ENCODE measurements at regions not wholly inside any gene's neighbourhood (a gene's known extent, or its start where the extent isn't known, plus 50 kb on each side); places are given as distances from the start of the nearest gene placed in this dataset.

DNA sequence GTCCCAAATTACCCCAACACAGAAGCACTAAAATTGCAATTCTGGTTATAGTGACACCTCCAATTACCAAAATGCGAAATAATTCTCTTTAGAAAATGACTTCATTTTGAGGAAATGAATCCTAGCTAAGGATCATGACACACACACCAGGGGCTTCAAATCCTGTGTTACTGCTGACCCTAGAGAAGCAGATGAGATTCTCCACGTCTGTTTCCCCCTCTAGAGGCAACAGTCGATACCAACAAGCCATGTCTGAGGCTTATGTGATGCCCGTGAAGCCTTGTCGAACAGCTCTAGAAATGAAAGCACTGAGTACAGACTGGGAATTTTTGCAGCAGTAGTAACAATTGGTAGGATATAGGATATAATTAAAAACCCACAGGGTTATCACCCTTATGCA lies 153.6 kb upstream of the TMTC4 start:
- no peaks in the 10 kb centered on the region for H4K20me1 ChIP-seq (ENCODE audit: insufficient read depth, low read length)
- BruUV-seq (replicated peaks), result no TSS peak
- H3K79me2 ChIP-seq (ENCODE audit: insufficient read depth, low read depth, low read length), result no peaks in the 10 kb centered on the region
- H2AFZ ChIP-seq (ENCODE audit: low read length), result no peak overlapping the region
- H3K27ac ChIP-seq (ENCODE audit: low read depth, low read length, poor library complexity, severe bottlenecking), result no peak overlapping the region
- CTCF ChIA-PET (ENCODE audit: unreplicated experiment), result no interaction called here
- POLR2A ChIA-PET, result no interaction called here
- no peaks in the 10 kb centered on the region for H3K4me1 ChIP-seq (ENCODE audit: insufficient read depth, low read length, poor library complexity, severe bottlenecking)
- no peak overlapping the region for H3K4me3 ChIP-seq (ENCODE audit: low read depth, low read length, poor library complexity, severe bottlenecking)
- H3K36me3 ChIP-seq (ENCODE audit: insufficient read depth, low read length), result no peaks in the 10 kb centered on the region
- H3K4me2 ChIP-seq (ENCODE audit: low read length), result no peak overlapping the region
- DNase-seq (ENCODE audit: low spot score), result no peak
- intact Hi-C loops (cut with micrococcal nuclease; ENCODE audit: unreplicated experiment), result no loop called here
- no peaks in the 10 kb centered on the region for H3K9me2 ChIP-seq (ENCODE audit: insufficient read depth, low read length)
- H3K9me3 ChIP-seq (ENCODE audit: low read length), result no peaks in the 10 kb centered on the region
- TF ChIP-seq, protein P1, sequence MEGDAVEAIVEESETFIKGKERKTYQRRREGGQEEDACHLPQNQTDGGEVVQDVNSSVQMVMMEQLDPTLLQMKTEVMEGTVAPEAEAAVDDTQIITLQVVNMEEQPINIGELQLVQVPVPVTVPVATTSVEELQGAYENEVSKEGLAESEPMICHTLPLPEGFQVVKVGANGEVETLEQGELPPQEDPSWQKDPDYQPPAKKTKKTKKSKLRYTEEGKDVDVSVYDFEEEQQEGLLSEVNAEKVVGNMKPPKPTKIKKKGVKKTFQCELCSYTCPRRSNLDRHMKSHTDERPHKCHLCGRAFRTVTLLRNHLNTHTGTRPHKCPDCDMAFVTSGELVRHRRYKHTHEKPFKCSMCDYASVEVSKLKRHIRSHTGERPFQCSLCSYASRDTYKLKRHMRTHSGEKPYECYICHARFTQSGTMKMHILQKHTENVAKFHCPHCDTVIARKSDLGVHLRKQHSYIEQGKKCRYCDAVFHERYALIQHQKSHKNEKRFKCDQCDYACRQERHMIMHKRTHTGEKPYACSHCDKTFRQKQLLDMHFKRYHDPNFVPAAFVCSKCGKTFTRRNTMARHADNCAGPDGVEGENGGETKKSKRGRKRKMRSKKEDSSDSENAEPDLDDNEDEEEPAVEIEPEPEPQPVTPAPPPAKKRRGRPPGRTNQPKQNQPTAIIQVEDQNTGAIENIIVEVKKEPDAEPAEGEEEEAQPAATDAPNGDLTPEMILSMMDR (conservative IDR thresholded peaks at IDR 0.05; ENCODE audit: low read length), result no peak
- no peak for TF ChIP-seq EZH2phosphoT487 (IDR thresholded peaks at IDR 0.05; ENCODE audit: borderline replicate concordance, low read depth, low read length)

DNA sequence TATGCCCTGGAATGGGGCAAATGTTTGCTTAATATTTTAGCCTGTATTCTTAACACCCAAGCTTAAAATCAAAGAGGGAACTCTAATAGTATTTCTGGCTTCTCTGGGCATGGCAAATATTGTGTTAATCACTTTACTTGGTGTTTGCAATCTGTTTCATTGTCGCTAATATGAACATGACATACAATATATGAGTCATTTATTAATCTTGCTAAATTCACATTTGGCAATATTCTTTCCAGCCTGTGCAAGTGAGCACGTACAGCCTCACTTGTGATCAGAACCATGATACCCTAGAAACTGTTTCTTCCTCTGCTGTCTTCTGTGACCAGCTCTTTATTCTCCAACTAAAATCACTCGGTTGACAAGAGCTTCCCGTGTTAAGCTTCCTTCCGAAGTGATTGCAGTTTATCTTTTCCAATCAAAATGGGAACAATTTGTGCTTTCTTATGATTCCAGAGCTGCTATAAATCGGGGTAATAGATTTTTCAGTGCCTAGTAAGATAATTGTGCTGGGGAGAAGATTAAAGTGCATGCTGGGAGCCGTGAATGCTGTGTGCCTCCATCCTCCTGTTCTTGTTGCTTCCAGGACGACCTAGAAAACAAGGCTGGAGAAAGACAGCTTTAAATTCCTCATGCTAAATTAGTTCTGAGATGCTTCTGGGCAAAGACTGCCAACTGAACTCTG lies 153.0 kb upstream of the TMTC4 start:
- no peak overlapping the region for H2AFZ ChIP-seq (ENCODE audit: low read length)
- POLR2A ChIA-PET, result no interaction called here
- BruUV-seq (replicated peaks), result no TSS peak
- no peaks in the 10 kb centered on the region for H4K20me1 ChIP-seq (ENCODE audit: insufficient read depth, low read length)
- H3K4me3 ChIP-seq (ENCODE audit: low read depth, low read length, poor library complexity, severe bottlenecking), result no peak overlapping the region
- H3K9me3 ChIP-seq (ENCODE audit: low read length), result no peaks in the 10 kb centered on the region
- H3K4me2 ChIP-seq (ENCODE audit: low read length), result no peak overlapping the region
- intact Hi-C loops (cut with micrococcal nuclease; ENCODE audit: unreplicated experiment), result no loop called here
- CTCF ChIA-PET (ENCODE audit: unreplicated experiment), result no interaction called here
- H3K9me2 ChIP-seq (ENCODE audit: insufficient read depth, low read length), result no peaks in the 10 kb centered on the region
- DNase-seq (ENCODE audit: low spot score), result no peak
- H3K79me2 ChIP-seq (ENCODE audit: insufficient read depth, low read depth, low read length), result no peaks in the 10 kb centered on the region
- H3K36me3 ChIP-seq (ENCODE audit: insufficient read depth, low read length), result no peaks in the 10 kb centered on the region
- no peaks in the 10 kb centered on the region for H3K4me1 ChIP-seq (ENCODE audit: insufficient read depth, low read length, poor library complexity, severe bottlenecking)
- TF ChIP-seq, protein P1 (conservative IDR thresholded peaks at IDR 0.05; ENCODE audit: low read length), result no peak
- TF ChIP-seq EZH2phosphoT487 (IDR thresholded peaks at IDR 0.05; ENCODE audit: borderline replicate concordance, low read depth, low read length), result no peak
- no peak overlapping the region for H3K27ac ChIP-seq (ENCODE audit: low read depth, low read length, poor library complexity, severe bottlenecking)

DNA sequence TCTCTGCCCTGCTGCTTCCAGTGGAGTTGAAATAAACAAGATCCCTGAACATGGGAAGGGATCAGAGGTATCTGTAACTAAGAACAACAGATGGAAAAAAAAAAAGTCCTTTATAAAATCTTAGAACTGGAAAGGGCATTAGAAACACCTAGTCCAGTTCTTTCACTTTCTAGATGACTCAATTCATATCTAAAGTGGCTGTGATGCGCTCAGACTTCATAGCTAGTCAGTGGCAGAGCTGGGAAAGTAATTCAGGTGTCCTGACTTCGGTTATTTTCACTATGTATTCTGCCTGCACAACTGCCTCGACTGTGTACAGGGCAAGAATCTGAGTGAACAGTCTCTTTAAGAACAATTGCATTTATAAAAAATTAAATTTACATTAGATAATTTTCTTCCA lies 151.8 kb upstream of the TMTC4 start:
- BruUV-seq (replicated peaks), result no TSS peak

More for the DNA sequence above, 151.8 kb upstream of the TMTC4 start:
- POLR2A ChIA-PET, result interaction anchor here (0.7 kb wide), 1 partner anchor 44 kb away, joined by 3 read pairs; no protein-coding TSS in a partner anchor
- Histone ChIP-seq H3K4me2 (ENCODE audit: low read length) (no peak overlapping the region), H3K27ac (ENCODE audit: low read depth, low read length, poor library complexity, severe bottlenecking) (no peak overlapping the region), H3K4me1 (ENCODE audit: insufficient read depth, low read length, poor library complexity, severe bottlenecking) (no peaks in the 10 kb centered on the region), H4K20me1 (ENCODE audit: insufficient read depth, low read length) (no peaks in the 10 kb centered on the region), H3K9me2 (ENCODE audit: insufficient read depth, low read length) (no peaks in the 10 kb centered on the region), H3K4me3 (ENCODE audit: low read depth, low read length, poor library complexity, severe bottlenecking) (no peak overlapping the region), H3K79me2 (ENCODE audit: insufficient read depth, low read depth, low read length) (no peaks in the 10 kb centered on the region), H3K36me3 (ENCODE audit: insufficient read depth, low read length) (no peaks in the 10 kb centered on the region), H3K9me3 (ENCODE audit: low read length) (no peaks in the 10 kb centered on the region), H2AFZ (ENCODE audit: low read length) (no peak overlapping the region)
- no peak for TF ChIP-seq EZH2phosphoT487 (IDR thresholded peaks at IDR 0.05; ENCODE audit: borderline replicate concordance, low read depth, low read length)
- TF ChIP-seq, protein P1 (conservative IDR thresholded peaks at IDR 0.05; ENCODE audit: low read length), result no peak
- CTCF ChIA-PET (ENCODE audit: unreplicated experiment), result no interaction called here
- intact Hi-C loops (cut with micrococcal nuclease; ENCODE audit: unreplicated experiment), result no loop called here
- no peak for DNase-seq (ENCODE audit: low spot score)

All from OCI-LY7 (cell line).